ENCODE measurements at regions not wholly inside any gene's neighbourhood (a gene's known extent, or its start where the extent isn't known, plus 50 kb on each side); places are given as distances from the start of the nearest gene placed in this dataset.

GRCh38 chr4:106803083-106803482 is 233.0 kb downstream of the DKK2 start:
- Histone ChIP-seq H3K4me3 (no peak overlapping the region), H3K27me3 (no peaks in the 10 kb centered on the region), H3K36me3 (no peaks in the 10 kb centered on the region), H3K4me1 (no peaks in the 10 kb centered on the region), H3K27ac (no peak overlapping the region), H3K9me3 (no peaks in the 10 kb centered on the region)
- no peak for TF ChIP-seq CTCF (IDR thresholded peaks at IDR 0.05)
- intact Hi-C loops (cut with DNase I), result no loop called here
- WGBS, 2 donors, result 39 to 66% methylated on average over 1 of the region's 1 CpG
- DNase-seq, result no peak
- no peak for FAIRE-seq
- no peak for ATAC-seq

- H3K27me3 ChIP-seq, result no peaks in the 10 kb centered on the region
- intact Hi-C loops (cut with DNase I), result no loop called here
- no peaks in the 10 kb centered on the region for H3K36me3 ChIP-seq
- ATAC-seq (no peak), FAIRE-seq (no peak), DNase-seq (no peak)
- H3K4me1 ChIP-seq, result no peaks in the 10 kb centered on the region
- WGBS, 2 donors, result 76 to 87% methylated on average over 3 of the region's 3 CpGs
- H3K4me3 ChIP-seq, result no peak overlapping the region
- no peak overlapping the region for H3K27ac ChIP-seq
- H3K9me3 ChIP-seq, result no peaks in the 10 kb centered on the region
- no peak for TF ChIP-seq CTCF (IDR thresholded peaks at IDR 0.05)
Observed at GRCh38 chr4:106801386-106801785, 234.7 kb downstream of the DKK2 start.

- no peaks in the 10 kb centered on the region for H3K36me3 ChIP-seq
- FAIRE-seq (no peak), ATAC-seq (no peak), DNase-seq (no peak)
- TF ChIP-seq CTCF (IDR thresholded peaks at IDR 0.05), result no peak
- no peaks in the 10 kb centered on the region for H3K9me3 ChIP-seq
- intact Hi-C loops (cut with DNase I), result no loop called here
- H3K4me3 ChIP-seq, result no peak overlapping the region
- H3K4me1 ChIP-seq, result no peaks in the 10 kb centered on the region
- H3K27me3 ChIP-seq, result no peaks in the 10 kb centered on the region
- no peak overlapping the region for H3K27ac ChIP-seq
Observed at GRCh38 chr4:106796876-106797275, 239.2 kb downstream of the DKK2 start.

- no peak for ATAC-seq
- H3K27me3 ChIP-seq, result no peaks in the 10 kb centered on the region
- no peaks in the 10 kb centered on the region for H3K36me3 ChIP-seq
- TF ChIP-seq CTCF (IDR thresholded peaks at IDR 0.05), result no peak
- WGBS, 2 donors, result 29 to 36% methylated on average over 1 of the region's 1 CpG
- no peak for DNase-seq
- H3K9me3 ChIP-seq, result no peaks in the 10 kb centered on the region
- intact Hi-C loops (cut with DNase I), result no loop called here
- no peak overlapping the region for H3K27ac ChIP-seq
- no peaks in the 10 kb centered on the region for H3K4me1 ChIP-seq
- H3K4me3 ChIP-seq, result no peak overlapping the region
- FAIRE-seq, result no peak
Observed at GRCh38 chr4:106795326-106795725, 240.8 kb downstream of the DKK2 start.

GRCh38 chr4:106793933-106794332 is 242.2 kb downstream of the DKK2 start:
- TF ChIP-seq CTCF (IDR thresholded peaks at IDR 0.05), result no peak
- FAIRE-seq, result no peak
- H3K36me3 ChIP-seq, result no peaks in the 10 kb centered on the region
- no peaks in the 10 kb centered on the region for H3K9me3 ChIP-seq
- intact Hi-C loops (cut with DNase I), result no loop called here
- no peak for DNase-seq
- no peak for ATAC-seq
- H3K27ac ChIP-seq, result no peak overlapping the region
- H3K4me1 ChIP-seq, result no peaks in the 10 kb centered on the region
- H3K4me3 ChIP-seq, result no peak overlapping the region
- H3K27me3 ChIP-seq, result no peaks in the 10 kb centered on the region

Measured in pancreas (tissue), 10 donors.